CD4-positive, alpha-beta T cell treated with Interleukin-1 beta for 1 hour (primary cell): ENCODE measurements at regions not wholly inside any gene's neighbourhood (a gene's known extent, or its start where the extent isn't known, plus 50 kb on each side); places are given as distances from the start of the nearest gene placed in this dataset.

Source experiments
- DNase-seq, 2 donors: peaks; one replicate each; pipeline ENCODE4 v3.0.0-alpha.2; 2020 to 2022

GRCh38 chr16:51638339-51639135 is 487.5 kb upstream of the SALL1 start:
- no peak for DNase-seq

DNA sequence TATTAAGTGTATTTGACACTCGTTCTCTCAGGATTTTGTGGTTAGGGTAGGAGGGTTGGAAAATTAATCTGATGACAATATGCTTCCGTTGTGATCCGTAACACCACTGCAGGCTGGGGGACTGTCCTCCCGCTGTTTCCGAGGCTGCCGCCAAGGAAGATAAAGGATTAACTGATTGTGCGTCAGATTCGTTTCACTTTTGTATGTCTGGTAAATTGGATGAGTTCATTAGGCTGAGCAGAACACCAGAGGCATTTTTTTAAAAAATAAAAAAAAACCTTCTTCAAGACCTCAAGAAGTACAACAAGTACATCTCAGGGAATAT is 486.7 kb upstream of the SALL1 start:
- DNase-seq = no peak

GRCh38 chr16:51636920-51637769 is 486.1 kb upstream of the SALL1 start:
- DNase-seq = no peak

- no peak for DNase-seq
Measured at GRCh38 chr16:51635181-51635580, 484.1 kb upstream of the SALL1 start.

DNA sequence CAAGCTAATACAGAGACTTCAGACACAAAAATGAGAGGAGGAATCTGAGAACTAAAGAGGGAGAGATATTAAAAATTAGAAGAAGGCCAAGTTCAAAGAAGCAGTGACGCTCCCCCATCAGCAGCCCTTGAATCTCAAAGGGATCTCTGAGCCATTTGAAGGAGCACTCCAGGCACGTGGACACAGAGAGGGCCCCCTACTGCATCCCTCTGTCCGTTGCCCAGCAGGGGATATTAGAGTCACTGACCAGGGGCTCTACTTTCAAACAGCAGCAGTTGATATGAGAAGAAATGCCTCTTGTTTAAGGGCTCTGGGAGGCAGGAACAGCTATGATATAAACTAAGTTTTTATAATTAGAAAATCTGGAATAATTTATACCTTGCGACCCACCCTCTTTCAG is 479.0 kb upstream of the SALL1 start:
- no peak for DNase-seq

DNA sequence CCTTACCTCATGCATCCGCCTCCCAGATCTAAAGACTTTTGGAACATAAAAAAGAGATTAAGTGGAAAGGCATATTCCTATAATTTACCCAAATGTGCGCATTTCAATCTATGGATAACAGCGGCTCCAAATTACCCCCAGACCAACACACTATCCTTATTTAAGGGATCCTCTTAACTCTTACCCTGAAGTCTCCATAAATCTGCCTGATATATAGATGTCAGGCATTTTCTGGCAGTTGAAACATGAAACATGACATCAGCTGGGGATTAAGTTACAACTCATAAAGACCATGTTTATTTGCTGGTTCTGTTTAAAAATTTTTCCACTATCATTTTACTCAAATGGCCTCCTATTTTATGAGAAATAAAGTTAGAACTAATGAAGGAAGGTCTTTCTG is 478.5 kb upstream of the SALL1 start:
- no peak for DNase-seq

GRCh38 chr16:51624080-51624775 is 473.2 kb upstream of the SALL1 start:
- DNase-seq = no peak

- no peak for DNase-seq
Measured at GRCh38 chr16:51621610-51622009, 470.5 kb upstream of the SALL1 start.

- DNase-seq = no peak
Measured at GRCh38 chr16:51615141-51615540, 464.1 kb upstream of the SALL1 start.

DNA sequence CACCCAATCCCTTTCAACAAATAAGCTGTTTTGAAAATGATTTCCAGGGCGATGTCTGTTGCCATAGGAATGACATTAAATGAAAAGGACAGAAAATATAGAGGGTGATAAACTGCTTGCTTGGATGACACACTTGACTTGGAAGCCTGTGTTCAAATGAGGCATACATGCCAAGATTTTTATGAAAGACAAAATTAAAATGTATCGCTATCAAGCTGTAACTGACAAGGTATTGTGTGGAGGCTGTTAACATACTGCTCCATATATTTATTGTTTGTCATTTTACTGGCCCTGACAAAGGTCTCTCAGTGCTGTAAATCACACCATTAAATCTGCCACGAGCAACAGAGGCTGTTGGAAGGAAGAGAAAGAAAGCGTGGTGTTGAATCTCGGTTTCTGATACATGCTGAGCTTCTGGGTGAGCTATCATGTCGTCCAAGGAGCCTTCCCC is 456.2 kb upstream of the SALL1 start:
- DNase-seq = no peak

DNA sequence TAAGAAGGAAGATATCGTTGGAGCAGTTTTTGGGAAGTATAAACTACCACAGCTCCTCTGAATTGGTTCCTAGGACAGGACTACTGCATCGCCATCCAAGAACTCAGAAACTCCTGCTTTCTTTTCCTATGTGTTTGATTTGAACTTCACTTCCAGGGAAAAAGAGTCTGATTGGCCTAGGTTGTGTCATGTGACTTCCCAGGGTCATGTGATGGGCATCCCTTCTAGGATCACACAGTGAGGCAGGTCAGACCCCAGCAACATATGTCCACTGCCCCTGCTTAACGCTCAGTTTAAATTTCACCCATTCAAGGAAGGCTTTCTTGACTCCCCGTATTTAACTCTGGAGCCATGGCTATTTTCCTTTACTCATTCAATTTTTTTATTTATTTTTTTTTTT is 445.2 kb upstream of the SALL1 start:
- DNase-seq = no peak

GRCh38 chr16:51592535-51593300 is 441.6 kb upstream of the SALL1 start:
- DNase-seq = no peak

DNA sequence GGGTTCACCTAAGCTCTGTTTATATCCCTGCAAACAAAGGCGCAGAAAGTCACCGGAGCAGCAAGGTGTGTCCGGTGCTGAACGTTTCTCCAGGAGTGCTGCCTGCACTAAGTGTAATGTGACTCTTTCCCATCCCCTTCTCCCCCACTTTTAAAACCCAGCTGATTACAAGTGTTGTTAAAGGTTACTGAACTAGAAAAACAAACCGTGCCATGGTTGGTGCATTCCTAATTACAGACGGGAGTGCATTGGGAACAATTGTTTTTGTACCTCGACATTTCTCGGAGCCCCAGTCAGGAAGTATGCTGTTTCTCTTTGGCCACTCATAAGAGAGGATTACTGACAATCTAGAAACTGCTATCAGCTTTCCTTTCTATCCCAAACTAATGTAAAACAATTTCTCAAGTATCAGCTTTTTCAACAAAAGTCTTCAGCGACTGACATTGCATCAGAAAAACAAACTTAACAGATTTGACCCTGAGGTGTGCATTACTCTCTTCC is 441.0 kb upstream of the SALL1 start:
- DNase-seq = no peak

DNA sequence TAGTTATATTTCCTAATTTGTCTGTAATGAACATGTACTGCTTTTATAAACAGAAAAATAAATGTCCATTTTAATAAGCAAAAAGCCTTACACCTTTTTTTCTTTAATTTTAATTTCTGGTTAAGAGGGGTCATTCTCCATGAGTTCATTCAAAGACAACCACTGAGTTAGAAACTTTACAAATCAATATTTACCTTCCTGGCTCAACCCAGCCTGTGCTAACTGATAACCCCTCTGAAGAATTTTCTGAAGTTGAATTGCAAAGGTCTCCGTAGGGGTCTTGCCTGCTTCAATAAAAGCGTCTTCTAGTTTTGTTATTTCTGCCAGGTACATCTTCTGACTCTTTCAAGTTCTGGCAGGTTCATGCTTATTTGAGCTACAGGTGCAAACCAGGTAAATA is 440.4 kb upstream of the SALL1 start:
- no peak for DNase-seq

DNA sequence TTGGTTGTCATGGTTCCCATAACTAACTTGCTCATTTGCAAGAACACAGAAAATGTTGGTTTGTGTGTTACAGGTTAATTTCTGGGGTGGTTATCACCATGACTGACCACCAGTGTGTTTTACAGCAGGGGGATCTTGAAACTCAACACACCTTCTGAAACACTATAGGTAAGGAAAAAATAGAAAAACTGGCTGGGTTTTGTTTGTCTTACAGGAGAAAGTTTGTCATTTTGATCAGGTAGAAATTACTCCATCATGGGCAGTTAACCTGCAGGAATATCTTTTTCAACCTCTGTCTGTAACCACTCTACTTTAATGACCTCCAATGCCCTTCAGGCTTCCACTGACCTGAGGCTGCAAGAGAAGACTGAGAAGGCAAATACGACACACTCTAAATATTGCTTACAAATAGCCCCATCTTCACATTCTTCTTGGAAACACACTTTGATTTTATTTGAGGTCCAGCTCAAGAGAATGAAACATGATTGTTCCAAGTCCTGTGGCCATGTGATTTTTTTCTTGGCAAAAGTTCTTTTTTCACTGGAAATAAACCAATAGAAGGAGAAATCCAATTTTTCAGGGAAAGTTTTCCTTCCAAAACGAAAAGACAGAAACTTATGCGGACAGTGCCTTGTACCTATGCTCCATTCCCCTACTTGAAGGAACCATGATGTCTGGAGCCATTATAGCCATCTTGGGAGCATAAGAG is 428.7 kb upstream of the SALL1 start:
- no peak for DNase-seq

DNA sequence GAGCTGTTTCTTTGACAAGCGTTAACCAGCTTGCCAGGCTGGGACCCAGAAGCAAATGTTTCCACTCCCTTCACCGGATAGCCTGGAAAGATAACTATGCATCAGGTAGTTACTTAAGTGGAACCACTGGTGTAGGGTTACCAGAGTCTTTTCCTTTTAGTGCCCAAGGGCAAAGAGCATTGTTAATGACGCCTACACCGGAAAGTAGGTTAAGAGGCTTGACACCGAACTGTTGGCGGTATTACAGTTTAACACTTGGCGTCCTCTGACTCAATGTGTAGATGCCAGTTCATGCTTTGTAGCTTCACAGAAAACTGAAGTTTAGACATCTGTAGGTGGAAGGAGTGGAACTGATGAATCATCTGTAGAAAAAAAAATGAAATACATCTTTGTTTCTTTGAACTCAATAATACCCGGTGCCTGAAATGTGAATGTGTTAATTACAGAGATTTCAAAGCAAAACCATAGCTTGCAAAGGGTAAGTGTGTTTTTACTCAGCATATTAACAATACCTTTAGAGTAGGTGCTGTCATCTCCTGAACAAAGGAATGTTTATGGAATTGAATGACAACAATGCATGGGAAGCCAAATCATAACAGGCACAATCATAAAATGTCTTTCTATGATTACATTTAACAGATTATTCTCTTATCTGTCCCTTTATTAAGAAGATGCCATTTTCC is 426.7 kb upstream of the SALL1 start:
- no peak for DNase-seq

DNA sequence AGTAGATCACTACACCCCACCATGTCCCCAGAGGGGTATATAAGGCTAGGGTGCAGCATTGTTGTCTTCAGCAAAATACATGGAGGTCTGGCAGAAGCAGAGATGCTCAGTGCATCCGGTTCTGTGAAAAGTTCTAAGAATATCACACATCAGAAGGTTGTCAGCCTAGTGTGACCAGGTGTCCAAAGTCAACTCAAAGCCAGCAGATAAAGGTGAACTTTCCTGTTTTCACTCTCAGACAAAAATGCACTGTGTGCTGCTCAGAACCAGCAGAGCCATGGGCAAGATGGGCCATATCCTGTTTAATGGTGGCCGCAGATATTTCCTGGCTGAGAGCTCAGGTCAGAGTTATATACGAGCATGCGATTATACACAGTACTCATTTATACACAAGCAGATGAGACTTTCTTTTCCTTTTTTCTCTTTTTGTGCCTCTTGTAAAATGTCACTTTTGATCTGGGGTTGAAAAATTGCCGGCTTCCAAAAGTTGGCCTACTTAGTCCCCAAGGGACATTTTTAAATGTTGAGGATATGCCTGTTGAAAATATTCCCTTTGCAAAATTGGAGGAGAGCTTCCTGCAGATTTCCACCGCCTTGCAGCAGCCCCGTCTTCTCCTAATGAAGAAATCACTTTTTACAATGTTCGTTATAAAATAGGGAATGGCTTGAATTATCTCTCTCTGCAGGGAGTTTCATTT is 425.6 kb upstream of the SALL1 start:
- no peak for DNase-seq

- DNase-seq = no peak
Measured at GRCh38 chr16:51573191-51573590, 422.1 kb upstream of the SALL1 start.

- DNase-seq = no peak
Measured at GRCh38 chr16:51569203-51569931, 418.3 kb upstream of the SALL1 start.

GRCh38 chr16:51567911-51568310 is 416.8 kb upstream of the SALL1 start:
- no peak for DNase-seq
